Hepatocyte (in vitro differentiated cells): ENCODE measurements at regions not wholly inside any gene's neighbourhood (a gene's known extent, or its start where the extent isn't known, plus 50 kb on each side); places are given as distances from the start of the nearest gene placed in this dataset.
A peak's percentile ranks its signal among the peaks of the same experiment; 100 is the strongest.

ENCODE experiments used
- DNase-seq: peaks from one replicate; pipeline ENCODE4 v3.0.0-alpha.2; 2016; ENCODE audit warnings: low spot score
- H2AFZ ChIP-seq: fragments of 200-600 bp; sonication (generic); 2 replicates; pipeline ENCODE4 v1.6.0; 2016; ENCODE audit warnings: antibody characterized with exemption, mild to moderate bottlenecking
- H3K27ac ChIP-seq: fragments of 200-600 bp; sonication (generic); 2 replicates; pipeline ENCODE4 v1.5.1; 2016; ENCODE audit warnings: mild to moderate bottlenecking
- H3K27me3 ChIP-seq: fragments of 200-600 bp; sonication (generic); 2 replicates; pipeline ENCODE4 v1.6.1; 2016
- H3K36me3 ChIP-seq: fragments of 200-600 bp; sonication (generic); replicated peaks from 2 replicates; pipeline ENCODE4 v1.5.1; 2016; ENCODE audit warnings: low read depth; ENCODE audit not compliant: insufficient read depth
- H3K4me1 ChIP-seq: fragments of 200-600 bp; sonication (generic); 2 replicates; pipeline ENCODE4 v1.5.1; 2016; ENCODE audit warnings: mild to moderate bottlenecking, moderate library complexity; ENCODE audit not compliant: insufficient read depth
- H3K4me2 ChIP-seq: fragments of 200-600 bp; sonication (generic); 2 replicates; pipeline ENCODE4 v1.6.0; 2016
- H3K4me3 ChIP-seq: fragments of 200-600 bp; sonication (generic); 2 replicates; pipeline ENCODE4 v1.5.1; 2016; ENCODE audit warnings: mild to moderate bottlenecking
- H3K79me2 ChIP-seq: fragments of 200-600 bp; sonication (generic); 2 replicates; pipeline ENCODE4 v1.6.0; 2017; ENCODE audit warnings: mild to moderate bottlenecking
- H3K9me2 ChIP-seq: fragments of 200-600 bp; sonication (generic); replicated peaks from 2 replicates; pipeline ENCODE4 v1.6.0; 2017; ENCODE audit warnings: mild to moderate bottlenecking; ENCODE audit not compliant: insufficient read depth
- H3K9me3 ChIP-seq: fragments of 200-600 bp; sonication (generic); 2 replicates; pipeline ENCODE4 v1.5.1; 2016; ENCODE audit warnings: low read depth, mild to moderate bottlenecking
- H4K20me1 ChIP-seq: fragments of 200-600 bp; sonication (generic); 2 replicates; pipeline ENCODE4 v1.6.0; 2016; ENCODE audit warnings: mild to moderate bottlenecking; ENCODE audit not compliant: insufficient read depth, poor library complexity, severe bottlenecking
- EZH2 ChIP-seq: fragments of 200-600 bp; sonication (generic); IDR thresholded peaks from 2 replicates; pipeline ENCODE4 v1.6.1; 2016; ENCODE audit warnings: antibody characterized with exemption, mild to moderate bottlenecking, borderline replicate concordance
- EZH2phosphoT487 ChIP-seq: fragments of 200-600 bp; sonication (generic); IDR thresholded peaks from one replicate; pipeline ENCODE4 v1.6.1; 2018; ENCODE audit warnings: antibody characterized with exemption, mild to moderate bottlenecking, low read depth, moderate library complexity; ENCODE audit not compliant: unreplicated experiment, severe bottlenecking
- WGBS: methylation state at CpG from one replicate; pipeline ENCODE4 v1.1.6; 2016; ENCODE audit warnings: low lambda C conversion rate; ENCODE audit errors: missing lambda C conversion rate; 5-methylcytosine and 5-hydroxymethylcytosine counted together
- TF ChIP-seq, protein P1 (sequence below): fragments of 200-600 bp; sonication (generic); IDR thresholded peaks from 2 replicates; pipeline ENCODE4 v1.5.1; 2016; ENCODE audit warnings: antibody characterized with exemption, mild to moderate bottlenecking; ENCODE audit not compliant: poor library complexity

DNA sequence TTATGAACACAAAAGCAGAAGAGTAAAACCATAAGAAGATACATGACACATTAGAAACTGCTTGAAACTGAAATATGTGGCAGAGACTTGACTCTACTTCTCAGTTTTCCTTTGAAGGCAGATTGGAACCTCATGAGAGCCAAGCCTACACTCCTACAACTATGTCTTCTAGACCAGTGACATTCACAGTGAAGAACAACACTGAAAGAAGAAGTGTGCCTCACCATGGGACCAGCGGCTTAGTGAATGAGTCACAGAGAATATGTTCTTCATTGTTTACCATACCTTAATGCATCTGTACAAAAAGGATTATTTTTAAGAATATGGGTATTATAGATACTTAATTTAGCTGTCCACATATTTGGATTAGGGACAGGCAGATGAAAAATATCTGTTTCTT lies 248.3 kb downstream of the CDC14C start:
- TF ChIP-seq EZH2, result no peak
- TF ChIP-seq EZH2phosphoT487, result no peak
- TF ChIP-seq, protein P1, sequence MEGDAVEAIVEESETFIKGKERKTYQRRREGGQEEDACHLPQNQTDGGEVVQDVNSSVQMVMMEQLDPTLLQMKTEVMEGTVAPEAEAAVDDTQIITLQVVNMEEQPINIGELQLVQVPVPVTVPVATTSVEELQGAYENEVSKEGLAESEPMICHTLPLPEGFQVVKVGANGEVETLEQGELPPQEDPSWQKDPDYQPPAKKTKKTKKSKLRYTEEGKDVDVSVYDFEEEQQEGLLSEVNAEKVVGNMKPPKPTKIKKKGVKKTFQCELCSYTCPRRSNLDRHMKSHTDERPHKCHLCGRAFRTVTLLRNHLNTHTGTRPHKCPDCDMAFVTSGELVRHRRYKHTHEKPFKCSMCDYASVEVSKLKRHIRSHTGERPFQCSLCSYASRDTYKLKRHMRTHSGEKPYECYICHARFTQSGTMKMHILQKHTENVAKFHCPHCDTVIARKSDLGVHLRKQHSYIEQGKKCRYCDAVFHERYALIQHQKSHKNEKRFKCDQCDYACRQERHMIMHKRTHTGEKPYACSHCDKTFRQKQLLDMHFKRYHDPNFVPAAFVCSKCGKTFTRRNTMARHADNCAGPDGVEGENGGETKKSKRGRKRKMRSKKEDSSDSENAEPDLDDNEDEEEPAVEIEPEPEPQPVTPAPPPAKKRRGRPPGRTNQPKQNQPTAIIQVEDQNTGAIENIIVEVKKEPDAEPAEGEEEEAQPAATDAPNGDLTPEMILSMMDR, result no peak
- Histone ChIP-seq H2AFZ (no peak overlapping the region), H3K79me2 (no peaks in the 10 kb centered on the region), H4K20me1 (no peaks in the 10 kb centered on the region), H3K9me3 (no peaks in the 10 kb centered on the region), H3K27ac (no peak overlapping the region), H3K4me1 (no peaks in the 10 kb centered on the region), H3K4me2 (no peak overlapping the region), H3K27me3 (no peaks in the 10 kb centered on the region), H3K9me2 (no peaks in the 10 kb centered on the region), H3K4me3 (no peak overlapping the region), H3K36me3 (no peaks in the 10 kb centered on the region)
- 89% methylated on average over 1 of the region's 1 CpG for WGBS
- DNase-seq, result no peak

DNA sequence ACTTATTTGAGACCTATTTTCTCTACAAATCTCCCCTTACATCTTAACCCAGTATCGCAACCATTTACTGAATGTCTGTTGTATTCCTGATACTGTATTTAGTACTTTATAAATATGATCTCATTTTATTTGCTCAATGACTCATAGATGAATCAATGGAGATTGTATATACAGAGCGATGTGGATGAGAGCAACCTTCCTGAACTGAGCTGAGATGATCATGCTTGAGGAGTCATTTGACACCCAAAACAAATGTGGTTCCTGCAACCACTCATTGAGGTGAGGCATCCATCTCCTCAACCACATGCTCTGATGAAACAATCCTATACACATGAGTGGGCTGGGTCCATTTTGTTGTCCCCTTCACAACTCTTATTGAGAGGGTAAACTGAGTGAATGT lies 250.0 kb downstream of the CDC14C start:
- DNase-seq, result no peak
- H3K9me3 ChIP-seq, result no peaks in the 10 kb centered on the region
- no peaks in the 10 kb centered on the region for H3K27me3 ChIP-seq
- H3K9me2 ChIP-seq, result no peaks in the 10 kb centered on the region
- H4K20me1 ChIP-seq, result no peaks in the 10 kb centered on the region
- H3K36me3 ChIP-seq, result no peaks in the 10 kb centered on the region
- whole genome bisulfite sequencing, result 98% methylated on average over 2 of the region's 2 CpGs
- no peaks in the 10 kb centered on the region for H3K79me2 ChIP-seq
- TF ChIP-seq EZH2 (no peak), EZH2phosphoT487 (no peak)
- TF ChIP-seq, protein P1, result no peak
- no peak overlapping the region for H3K27ac ChIP-seq
- no peak overlapping the region for H3K4me2 ChIP-seq
- H3K4me3 ChIP-seq, result no peak overlapping the region
- no peak overlapping the region for H2AFZ ChIP-seq
- no peaks in the 10 kb centered on the region for H3K4me1 ChIP-seq

GRCh38 chr7:49187543-49188268 lies 263.4 kb downstream of the CDC14C start:
- no peaks in the 10 kb centered on the region for H3K27me3 ChIP-seq

More at GRCh38 chr7:49187543-49188268, 263.4 kb downstream of the CDC14C start:
- Histone ChIP-seq H3K4me2 (no peak overlapping the region), H3K36me3 (no peaks in the 10 kb centered on the region), H3K79me2 (no peaks in the 10 kb centered on the region), H2AFZ (no peak overlapping the region), H3K9me3 (no peaks in the 10 kb centered on the region), H3K27ac (no peak overlapping the region), H4K20me1 (no peaks in the 10 kb centered on the region), H3K4me1 (no peaks in the 10 kb centered on the region), H3K9me2 (no peaks in the 10 kb centered on the region), H3K4me3 (no peak overlapping the region)
- 94% methylated on average over 3 of the region's 3 CpGs for WGBS
- TF ChIP-seq, protein P1, result peak; percentile 8
- TF ChIP-seq EZH2, result no peak
- DNase-seq, result no peak
